Tibial nerve (tissue), 4 donors: ENCODE measurements at regions not wholly inside any gene's neighbourhood (a gene's known extent, or its start where the extent isn't known, plus 50 kb on each side); places are given as distances from the start of the nearest gene placed in this dataset.

Experiments used
- DNase-seq, 2 donors: peaks; one replicate each; pipeline ENCODE4 v3.0.0-alpha.2; 2019; ENCODE audit warnings: low spot score in 2 of 2
- H3K27ac ChIP-seq, 4 donors: fragments of 200-600 bp; sonication (generic) in 3 of 4; one replicate each; pipeline ENCODE4 v1.5.1; 2017 to 2019; ENCODE audit warnings: mild to moderate bottlenecking in 1 of 4
- H3K27me3 ChIP-seq, 2 donors: fragments of 200-600 bp; sonication (generic) in 1 of 2; one replicate each; pipeline versions ENCODE4 v1.5.1 to v1.6.0; 2017 to 2019
- H3K36me3 ChIP-seq, 3 donors: fragments of 200-600 bp; sonication (generic); one replicate each; pipeline ENCODE4 v1.5.1; 2018 to 2019
- H3K4me1 ChIP-seq, 4 donors: fragments of 200-600 bp; sonication (generic) in 3 of 4; one replicate each; pipeline ENCODE4 v1.5.1; 2017 to 2019
- H3K4me3 ChIP-seq, 4 donors: fragments of 200-600 bp; sonication (generic) in 3 of 4; one replicate each; pipeline ENCODE4 v1.5.1; 2017 to 2019; ENCODE audit warnings: mild to moderate bottlenecking in 1 of 4, moderate library complexity in 1 of 4
- H3K9me3 ChIP-seq, 4 donors: fragments of 200-600 bp; sonication (generic) in 3 of 4; one replicate each; pipeline ENCODE4 v1.5.1; 2017 to 2019
- CTCF ChIP-seq, 5 experiments: fragments of 200-600 bp in 3 of 5; fragments of 450-650 bp in 2 of 5; sonication (generic) in 3 of 5; IDR thresholded peaks; one replicate each; pipeline ENCODE4 v1.5.1; 2016 to 2019; ENCODE audit warnings: antibody characterized with exemption in 5 of 5, mild to moderate bottlenecking in 3 of 5, moderate library complexity in 2 of 5
- EP300 ChIP-seq, 2 donors: sonication (generic); formaldehyde crosslinking; IDR thresholded peaks; one replicate each; pipeline ENCODE4 v1.6.1; 2017; ENCODE audit warnings: antibody characterized with exemption in 2 of 2, mild to moderate bottlenecking in 1 of 2
- POLR2A ChIP-seq, 2 donors: fragments of 450-650 bp; IDR thresholded peaks; one replicate each; pipeline ENCODE4 v1.6.1; 2017; ENCODE audit warnings: antibody characterized with exemption in 2 of 2, mild to moderate bottlenecking in 2 of 2, moderate library complexity in 2 of 2
- WGBS, 2 donors: methylation state at CpG; one replicate each; pipeline ENCODE4 v1.1.5; 2018; 5-methylcytosine and 5-hydroxymethylcytosine counted together

- Histone ChIP-seq H3K9me3 (no peaks in the 10 kb centered on the region), H3K36me3 (no peaks in the 10 kb centered on the region), H3K4me1 (no peaks in the 10 kb centered on the region), H3K4me3 (no peak overlapping the region), H3K27ac (no peak overlapping the region), H3K27me3 (no peaks in the 10 kb centered on the region)
- no peak for DNase-seq
- TF ChIP-seq POLR2A (IDR thresholded peaks at IDR 0.05), result no peak
- TF ChIP-seq EP300 (IDR thresholded peaks at IDR 0.05), result no peak
Measured at GRCh38 chr3:118772547-118773011, 262.1 kb downstream of the IGSF11 start.

DNA sequence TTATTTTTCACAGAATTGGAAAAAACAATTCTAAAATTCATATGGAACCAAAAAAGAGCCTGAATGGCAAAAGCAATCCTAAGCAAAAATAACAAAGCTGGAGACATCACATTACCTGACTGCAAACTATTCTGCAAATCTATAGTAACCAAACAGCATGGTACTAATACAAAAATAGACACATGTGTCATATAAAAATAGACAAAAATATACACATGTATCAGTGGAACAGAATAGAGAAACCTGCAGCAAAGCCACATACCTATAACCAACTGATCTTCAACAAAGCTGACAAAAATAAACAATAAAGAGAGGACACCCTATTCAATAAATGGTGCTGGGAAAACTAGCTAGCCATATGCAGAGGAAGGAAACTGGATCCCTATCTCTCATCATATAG is 259.6 kb downstream of the IGSF11 start:
- Histone ChIP-seq H3K27ac (no peak overlapping the region), H3K36me3 (no peaks in the 10 kb centered on the region), H3K9me3 (no peaks in the 10 kb centered on the region), H3K27me3 (no peaks in the 10 kb centered on the region), H3K4me3 (no peak overlapping the region), H3K4me1 (no peaks in the 10 kb centered on the region)
- DNase-seq, result no peak
- TF ChIP-seq CTCF (IDR thresholded peaks at IDR 0.05), result no peak
- TF ChIP-seq EP300 (IDR thresholded peaks at IDR 0.05), result no peak
- TF ChIP-seq POLR2A (IDR thresholded peaks at IDR 0.05), result no peak

GRCh38 chr3:118778201-118778600 is 256.4 kb downstream of the IGSF11 start:
- DNase-seq, result no peak
- WGBS, 2 donors, result 75 to 76% methylated on average over 4 of the region's 4 CpGs

GRCh38 chr3:118781232-118781631 is 253.4 kb downstream of the IGSF11 start:
- Histone ChIP-seq H3K4me3 (no peak overlapping the region), H3K4me1 (no peaks in the 10 kb centered on the region), H3K27ac (no peak overlapping the region), H3K9me3 (no peaks in the 10 kb centered on the region), H3K27me3 (no peaks in the 10 kb centered on the region), H3K36me3 (no peaks in the 10 kb centered on the region)
- no peak for DNase-seq
- 41% methylated on average over 3 of the region's 3 CpGs for WGBS, 2 donors
- TF ChIP-seq POLR2A (IDR thresholded peaks at IDR 0.05), result no peak
- no peak for TF ChIP-seq EP300 (IDR thresholded peaks at IDR 0.05)
- no peak for TF ChIP-seq CTCF (IDR thresholded peaks at IDR 0.05)

More at GRCh38 chr3:118778201-118778600, 256.4 kb downstream of the IGSF11 start:
- TF ChIP-seq POLR2A (IDR thresholded peaks at IDR 0.05), result no peak
- Histone ChIP-seq H3K27ac (no peak overlapping the region), H3K4me1 (no peaks in the 10 kb centered on the region), H3K27me3 (no peaks in the 10 kb centered on the region), H3K9me3 (no peaks in the 10 kb centered on the region), H3K36me3 (no peaks in the 10 kb centered on the region), H3K4me3 (no peak overlapping the region)

DNA sequence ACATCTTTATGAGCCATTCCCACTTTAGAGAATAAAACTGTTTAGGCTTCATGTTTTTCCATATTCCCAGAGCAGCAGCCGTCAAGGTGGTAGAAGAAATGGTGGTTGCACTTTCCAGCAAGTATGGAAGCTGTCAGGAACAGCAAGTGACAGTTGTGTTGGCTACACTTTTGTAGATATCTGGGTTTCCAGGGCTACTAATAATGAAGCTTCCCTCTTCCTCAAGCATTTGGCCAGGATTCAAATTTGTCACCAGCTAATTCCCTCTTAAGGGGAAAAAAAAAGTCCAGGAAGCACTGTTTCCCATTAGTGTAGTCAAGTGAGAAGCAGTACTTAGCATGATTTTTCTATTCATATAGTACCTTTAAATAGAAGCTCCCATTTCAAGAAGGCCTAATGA is 252.8 kb downstream of the IGSF11 start:
- Histone ChIP-seq H3K27me3 (no peaks in the 10 kb centered on the region), H3K4me3 (no peak overlapping the region), H3K4me1 (no peaks in the 10 kb centered on the region), H3K36me3 (no peaks in the 10 kb centered on the region), H3K27ac (no peak overlapping the region), H3K9me3 (no peaks in the 10 kb centered on the region)
- no peak for TF ChIP-seq CTCF (IDR thresholded peaks at IDR 0.05)
- TF ChIP-seq POLR2A (IDR thresholded peaks at IDR 0.05), result no peak
- no peak for TF ChIP-seq EP300 (IDR thresholded peaks at IDR 0.05)
- 67 to 68% methylated on average over 1 of the region's 1 CpG for WGBS, 2 donors
- DNase-seq, result no peak

DNA sequence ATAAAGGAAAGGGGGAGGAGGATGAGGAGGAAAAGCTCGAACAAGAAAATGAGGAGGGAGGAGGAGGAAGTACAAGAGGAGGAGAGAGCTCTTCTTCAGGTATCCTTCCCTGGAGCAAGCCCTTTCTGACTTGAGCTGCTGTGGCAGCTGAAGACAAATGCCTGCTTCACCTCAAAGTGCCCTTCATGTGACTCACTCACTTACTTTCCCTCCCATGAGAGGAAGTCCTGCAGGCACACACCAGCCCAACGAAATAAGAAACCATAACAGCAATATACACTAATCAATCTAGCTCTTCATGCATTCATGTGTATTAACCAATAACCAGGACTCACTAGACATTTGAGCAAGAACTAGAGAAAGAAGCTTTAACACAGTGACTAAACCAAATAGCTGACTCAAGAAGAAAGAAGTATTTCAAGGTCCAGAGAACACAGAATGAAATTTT is 251.9 kb downstream of the IGSF11 start:
- Histone ChIP-seq H3K27ac (no peak overlapping the region), H3K27me3 (no peaks in the 10 kb centered on the region), H3K4me3 (no peak overlapping the region), H3K4me1 (no peaks in the 10 kb centered on the region), H3K9me3 (no peaks in the 10 kb centered on the region), H3K36me3 (no peaks in the 10 kb centered on the region)
- DNase-seq, result no peak
- WGBS, 2 donors, result 32 to 36% methylated on average over 2 of the region's 2 CpGs
- TF ChIP-seq CTCF (IDR thresholded peaks at IDR 0.05), result no peak
- no peak for TF ChIP-seq EP300 (IDR thresholded peaks at IDR 0.05)
- no peak for TF ChIP-seq POLR2A (IDR thresholded peaks at IDR 0.05)
